ENCODE measurements at regions not wholly inside any gene's neighbourhood (a gene's known extent, or its start where the extent isn't known, plus 50 kb on each side); places are given as distances from the start of the nearest gene placed in this dataset.
A peak's percentile ranks its signal among the peaks of the same experiment; 100 is the strongest.
"Not testable (repeated sequence)": the region's sequence is repeated elsewhere in the genome, so short reads cannot be mapped to it uniquely, and the experiment has no call there.

- Mint-ChIP-seq H3K4me1 (ENCODE audit: unreplicated experiment) (peaks cover 7% of the 10 kb centered on the region), H3K27ac (no peak overlapping the region), H3K36me3 (peaks cover 4% of the 10 kb centered on the region), H3K9me3 (no peaks in the 10 kb centered on the region), H3K27me3 (no peaks in the 10 kb centered on the region), H3K4me3 (no peak overlapping the region)
- TF ChIP-seq, protein P1, sequence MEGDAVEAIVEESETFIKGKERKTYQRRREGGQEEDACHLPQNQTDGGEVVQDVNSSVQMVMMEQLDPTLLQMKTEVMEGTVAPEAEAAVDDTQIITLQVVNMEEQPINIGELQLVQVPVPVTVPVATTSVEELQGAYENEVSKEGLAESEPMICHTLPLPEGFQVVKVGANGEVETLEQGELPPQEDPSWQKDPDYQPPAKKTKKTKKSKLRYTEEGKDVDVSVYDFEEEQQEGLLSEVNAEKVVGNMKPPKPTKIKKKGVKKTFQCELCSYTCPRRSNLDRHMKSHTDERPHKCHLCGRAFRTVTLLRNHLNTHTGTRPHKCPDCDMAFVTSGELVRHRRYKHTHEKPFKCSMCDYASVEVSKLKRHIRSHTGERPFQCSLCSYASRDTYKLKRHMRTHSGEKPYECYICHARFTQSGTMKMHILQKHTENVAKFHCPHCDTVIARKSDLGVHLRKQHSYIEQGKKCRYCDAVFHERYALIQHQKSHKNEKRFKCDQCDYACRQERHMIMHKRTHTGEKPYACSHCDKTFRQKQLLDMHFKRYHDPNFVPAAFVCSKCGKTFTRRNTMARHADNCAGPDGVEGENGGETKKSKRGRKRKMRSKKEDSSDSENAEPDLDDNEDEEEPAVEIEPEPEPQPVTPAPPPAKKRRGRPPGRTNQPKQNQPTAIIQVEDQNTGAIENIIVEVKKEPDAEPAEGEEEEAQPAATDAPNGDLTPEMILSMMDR (conservative IDR thresholded peaks at IDR 0.05), result no peak
- no peak for DNase-seq (ENCODE audit: extremely low spot score, unreplicated experiment)
These were observed 82.4 kb upstream of the BLID start for GRCh38 chr11:122198291-122198983.

DNA sequence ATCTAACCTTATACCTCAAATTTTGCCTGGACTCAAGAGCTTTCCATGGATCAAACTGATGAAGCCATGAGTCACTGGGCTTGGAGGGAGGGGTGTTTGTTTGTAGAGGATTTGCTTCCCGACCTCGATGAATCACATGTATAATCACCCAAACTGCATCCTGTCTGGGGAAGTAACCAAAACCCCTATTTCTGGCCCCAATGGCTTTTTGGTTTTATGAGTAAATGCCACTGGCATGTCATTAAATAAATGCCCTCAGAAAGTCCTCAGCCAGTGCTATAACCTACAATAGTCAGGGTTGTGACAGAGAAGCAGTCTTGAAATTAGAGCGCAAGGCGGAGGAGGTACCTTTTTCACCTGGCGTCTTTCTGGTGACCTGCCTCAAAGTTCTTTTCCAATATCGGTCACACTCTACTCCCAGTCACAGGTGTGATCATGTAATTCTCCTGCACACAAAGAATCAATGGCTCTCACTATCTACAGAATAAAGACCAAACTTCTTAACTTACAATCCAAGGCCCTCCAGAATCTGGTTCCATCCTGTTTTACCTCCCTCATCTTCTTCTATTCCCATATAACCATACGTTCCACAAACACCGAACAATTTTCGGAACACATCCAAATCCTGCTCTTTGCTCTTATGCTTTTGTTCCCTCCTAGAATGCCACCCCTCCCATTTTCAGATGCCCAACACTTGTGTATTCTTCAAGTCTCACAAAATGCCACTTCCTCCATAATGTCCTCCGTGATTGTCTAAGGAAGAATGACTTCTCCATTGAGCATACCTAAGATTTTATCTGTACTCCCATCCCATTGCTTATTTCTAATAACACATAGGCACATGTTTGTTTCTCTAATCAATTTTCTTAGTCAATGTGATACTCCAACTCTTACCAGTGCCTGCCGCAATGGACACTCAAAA lies 81.3 kb upstream of the BLID start:
- H3K4me3 Mint-ChIP-seq, result no peak overlapping the region
- H3K27me3 Mint-ChIP-seq, result no peaks in the 10 kb centered on the region

DNA sequence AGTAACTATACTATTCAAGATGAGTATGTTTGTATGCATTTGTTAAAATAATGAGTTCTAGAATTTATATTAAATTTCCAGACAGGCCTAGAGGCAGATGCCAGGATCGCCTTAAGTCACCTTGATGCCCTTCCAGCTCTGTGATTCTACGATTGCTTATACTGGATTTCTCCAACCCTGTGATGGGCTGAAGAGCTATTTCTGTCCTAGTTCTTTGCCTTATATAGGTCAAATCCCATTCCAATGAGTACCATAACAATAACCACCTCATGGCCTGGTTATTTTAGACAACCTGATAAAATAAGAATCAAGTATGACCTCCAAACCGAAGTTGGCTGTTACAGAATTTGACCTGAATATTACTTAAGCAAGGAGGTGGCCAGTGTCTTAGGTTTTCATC lies 79.8 kb upstream of the BLID start:
- H3K27ac Mint-ChIP-seq, result no peak overlapping the region
- no peaks in the 10 kb centered on the region for H3K9me3 Mint-ChIP-seq
- H3K4me1 Mint-ChIP-seq (ENCODE audit: unreplicated experiment), result peaks cover 4% of the 10 kb centered on the region
- no peaks in the 10 kb centered on the region for H3K27me3 Mint-ChIP-seq
- no peak overlapping the region for H3K4me3 Mint-ChIP-seq
- DNase-seq (ENCODE audit: extremely low spot score, unreplicated experiment), result no peak
- peaks cover 4% of the 10 kb centered on the region for H3K36me3 Mint-ChIP-seq
- TF ChIP-seq, protein P1 (conservative IDR thresholded peaks at IDR 0.05), result no peak

More for the DNA sequence above, 81.3 kb upstream of the BLID start:
- H3K36me3 Mint-ChIP-seq, result peaks cover 4% of the 10 kb centered on the region
- H3K27ac Mint-ChIP-seq, result no peak overlapping the region
- DNase-seq (ENCODE audit: extremely low spot score, unreplicated experiment), result no peak
- no peaks in the 10 kb centered on the region for H3K9me3 Mint-ChIP-seq
- TF ChIP-seq, protein P1 (conservative IDR thresholded peaks at IDR 0.05), result no peak
- peaks cover 5% of the 10 kb centered on the region for H3K4me1 Mint-ChIP-seq (ENCODE audit: unreplicated experiment)

DNA sequence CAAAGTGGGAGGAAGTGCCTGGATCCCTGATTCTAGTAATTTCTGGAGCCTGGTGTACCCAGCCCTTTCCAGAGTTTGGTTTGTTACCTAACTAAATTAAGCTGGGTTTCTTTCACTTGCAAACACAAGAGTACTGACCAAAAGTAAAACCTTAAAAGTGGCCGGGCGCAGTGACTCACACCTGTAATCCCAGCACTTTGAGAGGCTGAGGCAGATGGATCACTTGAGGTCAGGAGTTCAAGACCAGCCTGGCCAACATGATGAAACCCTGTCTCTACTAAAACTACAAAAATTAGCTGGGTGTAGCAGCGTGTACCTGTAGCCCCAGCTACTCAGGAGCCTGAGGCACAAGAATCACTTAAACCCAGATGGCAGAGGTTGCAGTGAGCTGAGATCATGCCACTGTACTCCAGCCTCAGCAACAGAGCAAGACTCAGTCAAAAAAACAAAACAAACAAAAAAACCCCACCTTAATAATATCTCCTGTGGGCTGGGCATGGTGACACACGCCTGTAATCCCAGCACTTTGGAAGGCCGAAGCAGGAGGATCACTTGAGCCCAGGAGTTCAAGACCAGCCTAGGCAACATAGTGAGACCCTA lies 78.0 kb upstream of the BLID start:
- not testable (repeated sequence) for H3K9me3 Mint-ChIP-seq; H3K36me3 Mint-ChIP-seq; DNase-seq (ENCODE audit: extremely low spot score, unreplicated experiment); H3K4me3 Mint-ChIP-seq; H3K4me1 Mint-ChIP-seq (ENCODE audit: unreplicated experiment); H3K27me3 Mint-ChIP-seq; H3K27ac Mint-ChIP-seq

- no peak overlapping the region for H3K4me3 Mint-ChIP-seq
- TF ChIP-seq, protein P1 (conservative IDR thresholded peaks at IDR 0.05), result no peak
- no peak for DNase-seq (ENCODE audit: extremely low spot score, unreplicated experiment)
- H3K36me3 Mint-ChIP-seq, result peaks cover 4% of the 10 kb centered on the region
- H3K4me1 Mint-ChIP-seq (ENCODE audit: unreplicated experiment), result peaks cover 4% of the 10 kb centered on the region
- no peaks in the 10 kb centered on the region for H3K27me3 Mint-ChIP-seq
- no peaks in the 10 kb centered on the region for H3K9me3 Mint-ChIP-seq
- peak overlapping the region; percentile 48 for H3K27ac Mint-ChIP-seq
These were observed 77.4 kb upstream of the BLID start for GRCh38 chr11:122193457-122193856.

Measured in type B pancreatic cell (in vitro differentiated cells).